GM12891 (cell line): ENCODE measurements at regions not wholly inside any gene's neighbourhood (a gene's known extent, or its start where the extent isn't known, plus 50 kb on each side); places are given as distances from the start of the nearest gene placed in this dataset.

ENCODE experiments used
- POLR2A ChIP-seq: IDR thresholded peaks from 2 replicates; pipeline ENCODE4 v1.6.1; 2011; ENCODE audit warnings: low read depth, low read length, control low read depth
- POLR2AphosphoS5 ChIP-seq: IDR thresholded peaks from 2 replicates; pipeline ENCODE4 v1.6.1; 2011; ENCODE audit warnings: low read depth, low read length, control low read depth
- POU2F2 ChIP-seq: IDR thresholded peaks from 2 replicates; pipeline ENCODE4 v1.6.1; 2011; ENCODE audit warnings: low read depth, mild to moderate bottlenecking, control low read depth, low read length, moderate library complexity
- TAF1 ChIP-seq: IDR thresholded peaks from 2 replicates; pipeline ENCODE4 v1.6.1; 2011; ENCODE audit warnings: low read depth, low read length, control low read depth

GRCh38 chr17:79231766-79232287 lies 157.2 kb downstream of the ENGASE start:
- TF ChIP-seq TAF1 (no peak), POLR2A (no peak), POU2F2 (no peak), POLR2AphosphoS5 (no peak)
